ENCODE measurements at regions not wholly inside any gene's neighbourhood (a gene's known extent, or its start where the extent isn't known, plus 50 kb on each side); places are given as distances from the start of the nearest gene placed in this dataset.
"Not testable (repeated sequence)": the region's sequence is repeated elsewhere in the genome, so short reads cannot be mapped to it uniquely, and the experiment has no call there.

- Histone ChIP-seq H3K36me3 (no peaks in the 10 kb centered on the region), H3K27me3 (no peaks in the 10 kb centered on the region), H3K27ac (no peak overlapping the region), H3K9me3 (peaks cover 0 to 6% (median 0%) of the 10 kb centered on the region in 11 donors), H3K4me1 (no peaks in the 10 kb centered on the region), H3K4me3 (no peak overlapping the region)
- no peak for DNase-seq
- ATAC-seq = no peak
- 68 to 70% methylated on average over 1 of the region's 1 CpG for WGBS, 2 donors
- no peak for TF ChIP-seq CTCF (IDR thresholded peaks at IDR 0.05)
- intact Hi-C loops (cut with DNase I) = no loop called here
Observed at GRCh38 chr14:25463480-25463879, 413.5 kb upstream of the STXBP6 start.

GRCh38 chr14:25461780-25462179, 411.8 kb upstream of the STXBP6 start:
- WGBS, 2 donors = 66 to 77% methylated on average over 5 of the region's 5 CpGs
- DNase-seq (no peak), ATAC-seq (no peak)
- no peaks in the 10 kb centered on the region for H3K27me3 ChIP-seq
- TF ChIP-seq CTCF (IDR thresholded peaks at IDR 0.05) = no peak
- H3K4me1 ChIP-seq = no peaks in the 10 kb centered on the region
- H3K9me3 ChIP-seq = peaks cover 0 to 6% (median 0%) of the 10 kb centered on the region in 11 donors
- H3K4me3 ChIP-seq = no peak overlapping the region
- intact Hi-C loops (cut with DNase I) = no loop called here
- H3K27ac ChIP-seq = no peak overlapping the region
- no peaks in the 10 kb centered on the region for H3K36me3 ChIP-seq

GRCh38 chr14:25444381-25444780, 394.4 kb upstream of the STXBP6 start:
- ATAC-seq (no peak), DNase-seq (no peak)
- H3K4me3 ChIP-seq = no peak overlapping the region
- WGBS, 2 donors = 79 to 80% methylated on average over 2 of the region's 2 CpGs
- H3K36me3 ChIP-seq = no peaks in the 10 kb centered on the region
- intact Hi-C loops (cut with DNase I) = no loop called here
- no peak overlapping the region for H3K27ac ChIP-seq
- H3K4me1 ChIP-seq = no peaks in the 10 kb centered on the region
- TF ChIP-seq CTCF (IDR thresholded peaks at IDR 0.05) = no peak
- no peaks in the 10 kb centered on the region for H3K9me3 ChIP-seq
- H3K27me3 ChIP-seq = no peaks in the 10 kb centered on the region

GRCh38 chr14:25440382-25440781, 390.4 kb upstream of the STXBP6 start:
- H3K27me3 ChIP-seq; intact Hi-C loops (cut with DNase I); H3K9me3 ChIP-seq; H3K27ac ChIP-seq; ATAC-seq; H3K4me1 ChIP-seq; H3K4me3 ChIP-seq; DNase-seq; H3K36me3 ChIP-seq: not testable (repeated sequence)
- WGBS, 2 donors = 77 to 78% methylated on average over 2 of the region's 2 CpGs

GRCh38 chr14:25436906-25437305, 387.0 kb upstream of the STXBP6 start:
- Histone ChIP-seq H3K27me3 (no peaks in the 10 kb centered on the region), H3K27ac (no peak overlapping the region), H3K4me1 (no peaks in the 10 kb centered on the region), H3K4me3 (no peak overlapping the region), H3K36me3 (no peaks in the 10 kb centered on the region), H3K9me3 (peaks cover 0 to 22% (median 0%) of the 10 kb centered on the region in 11 donors)
- TF ChIP-seq CTCF (IDR thresholded peaks at IDR 0.05) = no peak
- intact Hi-C loops (cut with DNase I) = no loop called here
- DNase-seq = no peak
- no peak for ATAC-seq

All from heart right ventricle (tissue), 16 donors.